ENCODE measurements at regions not wholly inside any gene's neighbourhood (a gene's known extent, or its start where the extent isn't known, plus 50 kb on each side); places are given as distances from the start of the nearest gene placed in this dataset.
"Not testable (repeated sequence)": the region's sequence is repeated elsewhere in the genome, so short reads cannot be mapped to it uniquely, and the experiment has no call there.

DNA sequence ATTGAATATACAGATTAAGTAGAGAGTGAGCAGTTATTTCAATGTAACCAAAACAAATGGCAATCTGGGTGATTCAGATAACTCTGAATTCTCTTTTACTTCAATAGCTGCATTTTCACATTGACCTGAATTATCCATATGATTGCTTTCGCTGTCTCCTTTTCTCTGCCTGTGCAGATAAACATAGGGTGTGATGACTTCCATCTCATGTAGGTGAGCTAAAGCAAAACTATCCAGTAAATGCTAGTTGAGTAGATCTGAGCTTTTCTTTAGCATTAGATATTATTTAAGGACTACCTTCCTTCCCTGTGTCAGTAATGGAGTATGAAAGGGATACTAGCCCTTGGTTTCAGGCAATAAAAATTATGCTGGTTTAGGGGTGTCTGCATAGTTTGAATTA lies 288.6 kb downstream of the OXSM start:
- no peak for DNase-seq

DNA sequence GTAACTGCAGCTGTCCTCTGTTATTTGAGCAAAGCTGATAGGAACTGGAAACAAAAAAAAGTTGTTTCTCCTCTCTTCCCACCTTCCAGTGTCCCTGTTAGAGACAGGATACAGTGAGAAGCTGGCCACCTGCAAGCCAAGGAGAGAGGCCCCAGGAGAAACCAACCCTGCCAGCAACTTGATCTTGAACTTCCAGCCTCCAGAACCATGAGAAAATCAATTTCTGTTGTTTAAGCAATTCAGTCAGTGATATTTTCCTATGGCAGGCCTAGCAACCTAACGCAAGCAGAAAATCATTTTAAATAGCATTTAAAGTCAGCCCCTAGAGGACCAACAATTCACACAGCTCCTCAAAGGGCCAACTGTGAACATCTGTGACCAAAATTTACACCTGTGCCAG lies 291.3 kb downstream of the OXSM start:
- DNase-seq: no peak

DNA sequence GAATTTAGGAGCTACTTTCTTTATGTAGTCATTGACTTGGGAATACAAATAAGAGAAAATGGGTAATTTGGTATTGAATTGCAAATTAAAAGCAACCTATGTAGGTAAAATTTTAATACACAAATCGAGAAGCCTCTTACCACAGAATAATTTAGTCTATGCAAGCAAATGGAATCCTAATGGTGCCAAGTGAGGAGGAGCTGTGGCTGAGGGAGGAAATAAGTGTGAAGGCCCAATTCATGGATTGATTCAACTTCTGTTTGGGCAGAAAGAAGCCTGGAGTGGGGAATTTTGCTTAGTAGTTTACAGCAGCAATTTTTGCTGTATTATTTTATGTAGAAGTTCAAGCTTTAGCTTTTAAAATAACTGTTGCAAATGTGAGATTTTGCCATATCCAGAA lies 291.9 kb downstream of the OXSM start:
- no peak for DNase-seq

DNA sequence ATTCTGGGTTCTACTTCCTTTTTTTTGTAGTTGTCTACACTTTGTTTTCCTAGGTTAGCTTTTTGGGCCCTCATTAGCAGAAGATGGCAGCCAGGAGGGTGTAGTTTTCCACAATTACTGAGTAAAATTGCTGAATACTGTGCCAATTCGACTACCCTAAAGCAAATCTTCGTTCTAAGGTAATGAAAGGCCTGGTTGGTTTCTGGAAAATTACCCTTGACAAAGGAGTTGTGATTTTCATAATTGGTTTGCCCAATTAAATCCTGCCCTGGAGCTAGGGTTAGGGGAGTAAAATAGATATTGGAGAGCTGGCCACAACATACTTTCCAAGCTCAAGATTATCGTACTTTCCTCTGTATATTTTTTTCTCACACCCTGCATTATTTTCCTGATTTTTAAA lies 293.0 kb downstream of the OXSM start:
- DNase-seq: no peak

DNA sequence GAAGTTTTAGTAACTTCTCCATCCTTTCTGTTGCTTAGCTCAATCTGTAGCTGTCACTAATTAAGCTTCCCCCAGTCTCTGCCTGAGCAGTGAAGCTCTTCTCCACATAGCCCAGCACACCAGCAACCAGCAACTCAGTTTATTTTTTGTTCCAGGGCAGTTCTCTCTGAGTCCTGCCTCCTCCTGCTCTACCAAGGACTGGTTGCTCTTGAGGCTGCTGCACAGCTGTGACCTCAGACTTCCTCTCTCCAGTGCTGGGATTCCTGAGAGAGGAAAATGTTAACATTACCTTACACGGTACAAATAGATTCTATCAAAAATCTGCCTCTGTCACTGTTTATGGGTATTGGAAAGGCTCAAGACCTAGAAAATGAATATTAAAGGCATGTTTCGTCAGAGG lies 294.7 kb downstream of the OXSM start:
- no peak for DNase-seq

DNA sequence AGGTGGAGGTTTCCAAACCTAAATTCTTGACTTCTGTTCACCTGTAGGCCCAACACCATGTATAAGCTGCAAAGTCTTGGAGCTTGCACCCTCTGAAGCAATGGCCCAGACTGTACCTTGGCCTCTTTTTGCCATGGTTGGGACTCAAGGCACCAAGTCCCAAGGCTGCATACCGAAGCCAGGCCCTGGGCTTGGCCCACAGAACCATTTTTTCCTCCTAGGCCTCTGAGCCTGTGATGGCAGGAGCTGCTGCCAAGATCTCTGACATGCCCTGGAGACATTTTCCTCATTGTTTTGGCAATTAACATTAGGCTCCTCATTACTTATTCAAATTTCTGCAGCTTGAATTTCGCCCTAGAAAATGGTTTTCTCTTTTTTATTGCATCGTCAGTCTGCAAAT lies 297.9 kb downstream of the OXSM start:
- no peak for DNase-seq

DNA sequence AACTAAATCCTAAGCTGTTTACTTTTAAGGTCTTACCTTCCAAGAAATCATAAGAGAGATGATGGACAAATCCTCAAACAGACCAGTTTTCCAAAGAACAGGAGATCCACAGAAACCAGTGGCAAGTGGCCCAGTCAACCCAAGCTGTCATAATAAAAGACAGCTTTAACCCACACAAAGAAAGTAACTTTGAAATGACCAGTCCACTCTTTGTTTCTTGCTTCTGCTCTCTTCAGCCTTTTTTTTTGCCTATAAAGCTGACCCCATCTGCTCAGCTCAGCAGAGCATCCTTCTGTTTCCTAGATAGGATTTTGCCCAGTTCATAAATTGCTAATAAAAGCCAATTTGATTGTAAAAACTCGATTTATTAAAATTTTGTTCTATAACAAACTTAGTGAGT lies 299.4 kb downstream of the OXSM start:
- no peak for DNase-seq

DNA sequence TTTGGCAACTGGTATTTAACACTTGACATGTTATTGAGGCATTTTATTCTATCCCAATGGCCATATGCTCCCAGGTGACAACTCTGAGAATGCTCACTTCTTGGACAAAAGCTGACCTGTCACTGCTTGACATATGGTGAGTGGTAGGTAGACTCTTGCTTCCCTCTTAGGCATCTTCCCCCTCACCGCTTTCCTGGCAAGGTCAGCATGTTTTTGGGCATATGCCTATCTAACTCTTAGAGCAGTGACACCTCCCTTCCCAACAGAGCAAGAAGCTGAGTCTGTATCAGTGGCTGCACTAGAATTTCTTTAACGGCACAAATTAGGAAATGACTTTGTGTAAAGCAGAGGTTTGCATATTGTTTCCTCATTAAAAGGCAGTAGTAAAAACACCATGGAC lies 300.7 kb downstream of the OXSM start:
- DNase-seq: no peak

DNA sequence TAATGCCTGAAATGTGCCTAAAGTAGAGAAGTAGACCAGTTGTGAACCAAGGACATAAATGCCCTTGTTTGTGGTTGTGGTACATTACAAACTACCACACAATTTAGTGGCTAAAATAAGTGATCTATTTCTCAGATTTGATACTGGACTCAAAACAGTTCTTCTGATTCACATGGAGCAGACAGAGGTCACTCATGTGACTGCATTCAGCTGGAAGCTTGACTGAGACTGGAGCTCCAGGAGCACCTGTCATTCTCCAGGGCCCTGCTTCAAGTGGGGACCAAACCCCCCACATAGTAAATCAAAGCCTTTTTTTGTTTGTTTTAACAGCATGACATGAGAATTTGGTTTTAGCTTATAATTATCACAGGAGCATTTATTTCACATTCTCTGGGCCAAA lies 301.2 kb downstream of the OXSM start:
- no peak for DNase-seq

DNA sequence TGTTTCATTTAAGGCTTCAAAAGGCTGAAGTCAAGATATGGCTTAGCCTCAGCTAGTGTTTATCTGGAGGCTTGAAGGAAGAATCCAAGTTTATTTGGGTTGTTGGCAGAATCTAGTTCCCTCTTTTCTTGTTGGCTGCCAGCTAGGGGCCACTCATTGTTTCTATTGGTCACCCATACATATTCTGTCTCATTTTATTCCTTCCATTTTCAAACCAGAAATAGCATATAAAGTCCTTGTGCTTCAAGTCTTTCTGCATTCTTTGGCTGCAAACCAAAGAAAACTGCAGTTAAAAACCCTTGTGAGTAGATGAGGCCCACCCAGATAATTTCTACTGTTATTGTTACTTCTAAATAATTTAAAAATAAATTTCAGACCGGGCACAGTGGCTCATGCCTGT lies 301.7 kb downstream of the OXSM start:
- DNase-seq: no peak

DNA sequence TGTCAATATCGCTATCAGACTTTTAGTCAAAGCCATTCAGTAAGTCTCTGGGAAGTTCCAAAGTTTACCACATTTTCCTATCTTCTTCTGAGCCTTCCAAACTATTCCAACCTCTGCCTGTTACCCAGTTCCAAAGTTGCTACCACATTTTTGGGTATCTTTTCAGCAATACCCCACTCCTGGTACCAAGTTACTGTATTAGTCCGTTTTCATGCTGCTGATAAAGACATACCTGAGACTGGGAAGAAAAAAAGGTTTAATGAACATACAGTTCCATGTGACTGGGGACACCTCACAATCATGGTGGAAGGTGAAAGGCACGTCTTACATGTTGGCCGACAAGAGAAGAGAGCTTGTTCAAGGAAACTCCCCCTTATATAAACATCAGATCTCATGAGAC lies 307.2 kb downstream of the OXSM start:
- not testable (repeated sequence) for DNase-seq

DNA sequence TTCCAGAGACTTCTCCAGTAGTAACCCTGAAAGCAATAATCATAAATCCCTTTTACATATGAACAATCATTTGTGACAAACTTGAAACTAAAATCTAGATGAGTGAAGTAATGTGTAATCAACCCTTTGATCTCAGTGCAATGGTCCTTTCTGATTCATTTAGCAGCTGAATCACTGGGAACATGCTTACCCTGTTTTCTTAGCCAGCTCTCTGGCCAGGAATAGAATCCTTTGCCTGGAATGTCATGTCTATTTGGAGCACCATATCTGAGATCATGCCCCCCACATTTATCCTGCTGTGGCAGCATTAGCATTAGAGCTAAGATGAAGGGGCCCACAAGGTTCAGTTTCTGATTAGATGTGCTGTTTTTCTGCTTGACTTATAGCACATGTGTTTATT lies 309.8 kb downstream of the OXSM start:
- no peak for DNase-seq

DNA sequence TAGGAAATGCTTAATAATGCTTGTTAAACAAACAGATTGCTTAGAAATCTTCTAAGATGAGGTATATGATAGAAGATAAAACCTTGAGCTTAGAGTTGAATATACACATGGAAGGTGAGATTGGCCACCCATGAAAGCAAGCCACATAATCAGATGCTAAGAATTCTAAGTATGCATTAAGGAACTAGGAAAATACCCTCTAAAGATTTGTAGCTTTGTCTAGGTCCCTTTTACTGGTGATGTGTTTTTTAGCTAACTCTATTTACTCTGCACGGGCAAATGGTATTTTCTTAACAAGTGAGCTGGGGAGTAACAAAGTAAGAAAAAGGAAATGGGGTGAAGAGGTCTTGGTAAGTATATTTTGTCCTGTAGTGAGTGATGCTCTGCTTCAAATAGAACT lies 310.3 kb downstream of the OXSM start:
- no peak for DNase-seq

DNA sequence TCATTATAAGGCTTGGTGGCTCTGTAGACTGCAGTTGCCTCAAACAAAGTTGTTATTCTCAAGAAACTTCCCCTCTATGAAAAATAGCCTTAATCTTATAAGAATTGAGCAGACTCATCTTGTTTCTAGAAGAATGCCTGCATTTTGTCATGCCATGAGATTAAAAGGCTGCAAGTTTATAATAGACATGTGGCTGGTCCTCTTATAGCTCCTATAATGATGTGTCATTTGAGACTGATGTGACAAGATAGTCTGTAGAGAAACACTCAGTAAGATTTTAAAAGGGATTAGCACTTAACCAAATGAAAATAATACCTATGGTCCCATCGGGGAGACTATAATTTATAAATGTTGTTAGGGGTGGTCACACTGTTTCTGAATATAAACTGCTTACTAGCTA lies 312.5 kb downstream of the OXSM start:
- DNase-seq: no peak

DNA sequence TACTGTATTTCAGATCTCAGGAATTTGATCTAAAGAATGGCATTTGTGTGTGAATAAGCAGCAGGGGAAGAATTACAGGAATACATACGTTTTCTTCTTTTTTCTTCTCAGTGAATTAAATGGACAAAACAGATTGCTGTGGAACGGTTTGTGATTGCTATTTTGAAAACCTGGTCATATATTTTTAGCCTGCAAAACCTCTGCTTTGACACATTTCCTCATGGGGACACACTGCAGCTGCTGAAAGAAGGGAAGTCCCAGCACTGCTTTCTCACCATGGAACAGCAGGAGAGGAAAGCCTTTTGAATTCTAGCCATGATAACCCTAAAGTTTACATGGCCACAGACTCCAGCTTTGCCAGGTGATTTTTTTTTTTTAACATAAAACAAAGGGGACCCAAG lies 315.0 kb downstream of the OXSM start:
- no peak for DNase-seq

DNA sequence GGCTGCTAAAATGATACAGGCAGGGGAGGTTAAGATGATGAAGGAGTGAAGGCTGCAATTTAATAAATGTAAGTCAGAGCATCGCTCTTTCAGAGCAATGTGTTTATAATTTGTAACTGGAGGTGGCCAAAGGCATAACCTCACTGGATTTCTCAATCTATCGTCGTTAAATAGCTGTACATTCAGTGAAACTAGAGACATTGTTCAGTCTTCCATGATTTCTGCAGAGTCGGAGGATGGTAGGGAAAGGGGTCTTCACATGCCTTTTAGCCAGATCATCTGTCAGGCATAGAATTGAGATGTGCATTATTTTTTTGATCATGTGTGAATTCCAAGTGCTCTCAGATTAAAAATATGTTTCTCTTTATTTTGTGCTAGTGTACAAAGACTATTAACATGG lies 315.4 kb downstream of the OXSM start:
- DNase-seq: no peak

DNA sequence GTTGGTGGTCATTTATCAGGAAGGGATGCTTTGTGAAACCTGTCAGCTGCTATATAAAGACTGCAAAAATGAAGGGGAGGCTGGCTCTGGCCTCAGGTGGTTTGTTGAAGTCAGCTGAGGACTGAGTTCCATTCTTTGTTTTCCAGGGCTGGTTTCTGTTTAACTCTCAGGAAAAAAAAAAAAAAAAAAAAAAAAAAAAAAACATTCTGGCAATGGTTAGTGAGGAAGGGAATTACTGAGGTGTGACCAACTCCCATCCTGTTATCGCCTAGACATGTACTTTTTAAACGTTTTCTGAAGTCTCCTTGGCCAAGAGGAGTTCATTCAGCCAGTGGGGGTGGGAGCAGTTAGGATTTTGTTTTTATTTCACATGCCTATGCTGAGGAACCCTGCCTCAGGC lies 316.3 kb downstream of the OXSM start:
- DNase-seq: no peak

DNA sequence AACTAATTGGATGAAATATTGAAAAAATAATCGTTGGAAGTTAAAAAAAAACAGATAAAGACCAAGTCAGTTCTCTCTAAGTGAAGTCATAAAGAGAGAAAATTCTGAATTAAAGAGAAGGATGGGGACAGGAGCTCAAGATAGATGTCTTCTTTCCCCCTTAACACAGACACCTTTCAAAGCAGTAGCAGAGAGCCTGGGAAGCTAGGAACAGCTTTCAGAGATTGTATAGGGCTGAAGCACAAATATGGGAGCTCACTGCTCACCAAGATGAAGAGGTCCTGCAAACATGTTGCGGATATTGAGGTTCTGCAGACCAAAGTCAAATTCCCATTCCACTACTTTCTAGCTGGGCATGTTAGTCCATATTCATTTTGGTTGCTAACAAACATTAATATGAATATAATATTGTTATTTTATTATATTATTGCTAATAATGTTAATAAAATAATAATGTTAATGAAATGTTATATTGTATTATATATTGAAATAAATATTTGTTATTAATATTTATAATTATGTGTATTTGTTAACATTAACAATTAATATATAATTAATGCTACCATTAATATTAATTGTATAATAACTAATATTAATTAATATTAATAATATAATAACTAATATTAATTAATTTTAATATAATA lies 319.1 kb downstream of the OXSM start:
- DNase-seq: no peak

DNA sequence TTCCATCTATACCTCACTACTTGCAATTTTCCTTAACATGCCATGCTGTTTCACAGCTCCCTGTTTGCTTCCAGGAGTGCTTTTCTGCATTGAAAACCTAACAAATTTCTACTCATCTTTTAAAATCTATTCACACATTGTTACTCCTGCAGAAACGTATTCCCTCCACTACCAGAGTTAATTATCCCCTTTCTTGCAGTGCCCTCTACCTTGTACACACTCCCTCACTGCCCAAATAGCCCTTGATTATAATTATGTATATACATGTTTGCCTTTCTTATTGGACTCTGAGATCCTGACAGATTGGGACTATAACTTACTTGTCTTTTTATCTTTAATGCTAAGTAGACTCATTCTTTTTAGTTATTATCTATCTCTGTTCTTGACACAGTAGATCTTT lies 325.0 kb downstream of the OXSM start:
- no peak for DNase-seq

DNA sequence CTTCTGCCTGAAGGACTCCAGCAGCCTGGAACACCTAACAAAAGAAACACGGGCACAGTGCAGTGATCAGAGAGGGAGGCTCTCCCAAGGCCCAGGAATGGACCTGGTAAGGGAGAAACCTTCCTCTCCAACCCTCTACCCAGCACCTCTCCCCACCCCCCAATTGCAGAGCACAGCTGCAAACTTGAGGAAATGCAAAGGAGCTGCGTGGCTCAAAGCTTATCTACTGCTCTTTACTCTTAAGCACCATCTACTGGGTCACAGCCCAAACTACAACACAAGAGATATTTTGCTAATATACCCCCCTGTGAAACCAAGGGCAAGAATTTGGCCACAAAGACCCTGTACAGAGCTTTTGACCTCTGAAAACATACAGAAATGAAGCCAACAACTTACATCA lies 328.3 kb downstream of the OXSM start:
- DNase-seq: no peak

DNA sequence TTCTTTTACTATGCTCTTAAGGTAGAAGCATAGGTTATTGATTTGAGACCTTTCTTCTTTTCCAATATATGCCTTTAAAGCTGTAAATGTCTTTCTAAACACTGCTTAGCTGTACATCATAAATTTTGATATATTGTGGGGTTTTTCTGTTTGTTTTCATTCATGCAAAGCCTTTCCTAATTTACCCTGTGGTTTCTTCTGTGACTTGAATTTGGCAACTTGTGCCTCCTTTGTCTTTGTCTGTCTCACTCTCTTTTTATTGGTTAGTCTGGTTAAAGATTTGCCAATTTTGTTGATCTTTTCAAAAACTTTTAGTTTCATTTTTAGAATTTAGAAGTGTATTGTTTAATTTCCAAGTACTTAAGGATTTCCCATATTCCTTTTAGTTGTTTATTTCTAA lies 343.1 kb downstream of the OXSM start:
- no peak for DNase-seq

DNA sequence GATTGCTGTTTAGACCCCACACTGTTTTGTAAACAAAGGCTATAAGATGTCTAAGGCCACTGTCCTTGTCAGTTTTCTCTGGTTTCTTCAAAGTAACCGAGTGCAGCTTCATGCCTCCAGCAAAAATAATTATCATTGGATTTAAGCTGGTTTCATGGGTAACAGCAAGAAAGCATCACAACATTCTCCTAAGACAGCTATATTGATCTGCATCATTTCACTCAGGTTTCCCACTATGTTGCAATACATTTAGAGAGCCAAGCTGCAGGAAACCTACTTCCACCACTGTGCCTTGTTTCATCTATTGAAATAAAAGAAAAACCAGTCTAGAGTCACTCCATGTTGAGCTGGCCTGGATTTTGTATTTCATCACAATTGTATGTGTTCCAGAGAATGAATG lies 351.4 kb downstream of the OXSM start:
- no peak for DNase-seq

DNA sequence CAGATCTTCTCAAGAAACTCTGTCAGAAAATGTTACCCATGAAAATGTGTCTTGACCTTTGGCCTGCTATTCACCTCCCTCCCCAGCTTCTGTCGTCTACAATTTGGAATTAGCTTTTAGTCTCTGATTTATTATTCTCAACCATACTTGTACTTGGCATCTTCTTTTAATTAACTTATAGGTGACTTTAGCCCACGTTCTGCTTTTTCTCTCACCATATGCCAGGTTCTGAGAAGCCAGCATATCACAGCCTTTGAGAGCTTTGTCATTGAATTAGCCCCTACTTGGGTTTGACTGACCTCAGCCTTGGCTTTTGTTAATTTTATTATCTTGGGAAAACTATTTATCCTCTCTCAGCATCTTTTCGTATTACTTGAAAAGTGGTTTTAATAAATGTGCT lies 355.9 kb downstream of the OXSM start:
- no peak for DNase-seq

DNA sequence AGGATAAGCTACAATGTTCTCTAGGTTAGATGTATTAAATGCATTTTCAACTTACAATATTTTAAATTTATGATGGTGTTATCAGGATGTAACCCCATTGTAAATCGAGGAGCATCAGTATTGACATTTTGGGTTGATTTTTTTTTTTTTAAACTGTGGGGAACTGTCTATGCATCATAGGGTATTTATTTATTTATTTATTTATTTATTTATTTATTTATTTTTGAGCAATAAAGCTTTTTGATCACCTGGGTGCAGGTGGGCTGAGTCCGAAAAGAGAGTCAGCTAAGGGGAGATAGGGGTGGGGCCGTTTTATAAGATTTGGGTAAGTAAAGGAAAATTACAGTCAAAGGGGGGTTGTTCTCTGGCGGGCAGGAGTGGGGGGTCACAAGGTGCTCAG lies 367.5 kb downstream of the OXSM start:
- not testable (repeated sequence) for DNase-seq

DNA sequence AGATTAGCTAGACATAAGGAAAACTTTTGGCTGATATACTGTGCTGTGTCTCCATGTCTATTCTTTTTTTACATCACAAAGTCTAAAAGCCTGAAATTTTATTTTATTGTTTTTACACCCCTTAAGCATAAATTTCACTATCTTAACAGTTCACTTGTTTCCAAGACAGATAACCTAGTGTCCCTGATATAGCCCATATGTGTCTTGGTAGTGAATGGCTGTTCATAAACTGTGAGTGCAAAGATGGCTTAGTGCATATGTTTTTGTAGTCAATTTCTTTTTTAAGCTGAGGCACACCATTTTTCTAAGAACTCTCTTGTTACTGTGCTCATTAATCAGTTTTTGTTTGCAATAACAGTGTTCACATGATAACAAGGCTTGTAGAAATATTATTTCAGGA lies 381.1 kb downstream of the OXSM start:
- no peak for DNase-seq

DNA sequence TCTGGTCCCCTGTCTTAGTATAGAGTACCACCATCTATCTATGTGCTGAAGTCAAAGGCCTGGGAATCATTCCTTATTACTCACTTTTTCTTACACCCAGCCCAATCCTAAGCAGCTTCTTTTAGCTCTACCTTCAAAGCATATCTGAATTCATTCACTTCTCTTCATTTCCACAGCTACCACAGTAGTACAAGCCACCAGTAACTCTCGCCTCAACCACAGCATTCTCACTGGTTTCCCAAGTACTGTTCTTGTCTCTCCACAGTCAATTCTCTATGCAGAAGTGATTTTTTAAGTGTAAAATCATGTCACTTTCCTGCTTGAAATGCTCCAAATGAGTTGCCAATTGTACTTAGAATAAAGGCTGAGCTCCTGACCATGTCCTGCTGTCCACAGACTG lies 401.7 kb downstream of the OXSM start:
- no peak for DNase-seq
